Nephron (organoid): ENCODE measurements at regions not wholly inside any gene's neighbourhood (a gene's known extent, or its start where the extent isn't known, plus 50 kb on each side); places are given as distances from the start of the nearest gene placed in this dataset.
"Not testable (repeated sequence)": the region's sequence is repeated elsewhere in the genome, so short reads cannot be mapped to it uniquely, and the experiment has no call there.

Experiments
- H3K27ac Mint-ChIP-seq, 3 experiments: 2 replicates each; pipeline ENCODE4 v1.8.0; 2020; ENCODE audit warnings: mixed read lengths in 3 of 3, mild to moderate bottlenecking in 2 of 3, moderate library complexity in 1 of 3
- H3K27me3 Mint-ChIP-seq: 2 replicates; pipeline ENCODE4 v1.8.0; 2021; ENCODE audit warnings: low read depth, mild to moderate bottlenecking, moderate library complexity, mixed read lengths
- H3K36me3 Mint-ChIP-seq: 2 replicates; pipeline ENCODE4 v1.8.0; 2020; ENCODE audit warnings: low read depth, mixed read lengths
- H3K4me1 Mint-ChIP-seq: 2 replicates; pipeline ENCODE4 v1.8.0; 2020; ENCODE audit warnings: mixed read lengths
- H3K4me3 Mint-ChIP-seq, 3 experiments: 2 replicates each; pipeline ENCODE4 v1.8.0; 2020; ENCODE audit warnings: mild to moderate bottlenecking in 3 of 3, mixed read lengths in 3 of 3, moderate library complexity in 2 of 3
- H3K9me3 Mint-ChIP-seq: 2 replicates; pipeline ENCODE4 v1.8.0; 2020; ENCODE audit warnings: mixed read lengths
- CTCF ChIP-seq, 3 experiments: fragments of 200-600 bp; sonication (generic); IDR thresholded peaks; one replicate each; pipeline ENCODE4 v1.5.0; 2021; ENCODE audit warnings: antibody characterized with exemption in 3 of 3; ENCODE audit not compliant: unreplicated experiment in 3 of 3

GRCh38 chr3:148510561-148510960, 187.1 kb upstream of the AGTR1 start:
- H3K9me3 Mint-ChIP-seq, result peaks cover 2% of the 10 kb centered on the region
- TF ChIP-seq CTCF (IDR thresholded peaks at IDR 0.05; ENCODE audit: unreplicated experiment in 3 of 3), result no peak

GRCh38 chr3:148512648-148513047, 185.1 kb upstream of the AGTR1 start:
- no peak for TF ChIP-seq CTCF (IDR thresholded peaks at IDR 0.05; ENCODE audit: unreplicated experiment in 3 of 3)
- Mint-ChIP-seq H3K4me3 (no peak overlapping the region), H3K36me3 (no peaks in the 10 kb centered on the region), H3K27ac (peak overlapping the region in 2 of 3 experiments; percentile 60 to 63), H3K4me1 (peaks cover 21% of the 10 kb centered on the region), H3K27me3 (no peaks in the 10 kb centered on the region), H3K9me3 (no peaks in the 10 kb centered on the region)

More at GRCh38 chr3:148510561-148510960, 187.1 kb upstream of the AGTR1 start:
- Mint-ChIP-seq H3K4me1 (peaks cover 21% of the 10 kb centered on the region), H3K4me3 (no peak overlapping the region), H3K36me3 (no peaks in the 10 kb centered on the region), H3K27me3 (no peaks in the 10 kb centered on the region), H3K27ac (no peak overlapping the region)

- H3K9me3 Mint-ChIP-seq, result no peaks in the 10 kb centered on the region
- H3K4me3 Mint-ChIP-seq, result no peak overlapping the region
- TF ChIP-seq CTCF (IDR thresholded peaks at IDR 0.05; ENCODE audit: unreplicated experiment in 3 of 3), result no peak
- H3K27me3 Mint-ChIP-seq, result no peaks in the 10 kb centered on the region
- H3K4me1 Mint-ChIP-seq, result peaks cover 21% of the 10 kb centered on the region
- peak overlapping the region; percentile 4 to 66 (median 43) for H3K27ac Mint-ChIP-seq
- H3K36me3 Mint-ChIP-seq, result no peaks in the 10 kb centered on the region
Observed at GRCh38 chr3:148513096-148513543, 184.6 kb upstream of the AGTR1 start.

- no peaks in the 10 kb centered on the region for H3K27me3 Mint-ChIP-seq
- H3K4me3 Mint-ChIP-seq, result no peak overlapping the region
- no peak for TF ChIP-seq CTCF (IDR thresholded peaks at IDR 0.05; ENCODE audit: unreplicated experiment in 3 of 3)
- no peaks in the 10 kb centered on the region for H3K36me3 Mint-ChIP-seq
- H3K9me3 Mint-ChIP-seq, result peaks cover 12% of the 10 kb centered on the region
- no peak overlapping the region for H3K27ac Mint-ChIP-seq
- H3K4me1 Mint-ChIP-seq, result peaks cover 3% of the 10 kb centered on the region
Observed at GRCh38 chr3:148518520-148518919, 179.2 kb upstream of the AGTR1 start.

- not testable (repeated sequence) for H3K36me3 Mint-ChIP-seq, H3K27me3 Mint-ChIP-seq, H3K4me1 Mint-ChIP-seq, H3K27ac Mint-ChIP-seq, H3K4me3 Mint-ChIP-seq
- peaks cover 27% of the 10 kb centered on the region for H3K9me3 Mint-ChIP-seq
Observed at GRCh38 chr3:148525621-148526020, 172.1 kb upstream of the AGTR1 start.

GRCh38 chr3:148528024-148528423, 169.7 kb upstream of the AGTR1 start:
- Mint-ChIP-seq H3K4me1 (peaks cover 7% of the 10 kb centered on the region), H3K36me3 (peaks cover 4% of the 10 kb centered on the region), H3K4me3 (no peak overlapping the region), H3K27me3 (no peaks in the 10 kb centered on the region), H3K9me3 (peaks cover 22% of the 10 kb centered on the region), H3K27ac (no peak overlapping the region)
- no peak for TF ChIP-seq CTCF (IDR thresholded peaks at IDR 0.05; ENCODE audit: unreplicated experiment in 3 of 3)
